ENCODE measurements at regions not wholly inside any gene's neighbourhood (a gene's known extent, or its start where the extent isn't known, plus 50 kb on each side); places are given as distances from the start of the nearest gene placed in this dataset.

- H3K4me3 Mint-ChIP-seq (ENCODE audit: unreplicated experiment): no peak overlapping the region
- no peak for DNase-seq
- POLR2A ChIA-PET: no interaction called here
- no peak for TF ChIP-seq CTCF (IDR thresholded peaks at IDR 0.05; ENCODE audit: insufficient read depth in 1 of 2, low read depth in 1 of 2, low read length in 1 of 2, severe bottlenecking in 1 of 2, unreplicated experiment in 1 of 2)
- CTCF ChIA-PET: no interaction called here
- no TSS peak for BruUV-seq (replicated peaks)
- Histone ChIP-seq H3K4me3 (ENCODE audit: low read depth, low read length) (no peak overlapping the region), H3K27me3 (replicated peaks; ENCODE audit: control insufficient read depth, insufficient read depth, low read length) (no peaks in the 10 kb centered on the region), H3K9me3 (no peaks in the 10 kb centered on the region), H3K4me1 (no peaks in the 10 kb centered on the region), H3K36me3 (ENCODE audit: control insufficient read depth, insufficient read depth, low read length) (no peaks in the 10 kb centered on the region)
- H3K27me3 Mint-ChIP-seq (ENCODE audit: insufficient read depth, unreplicated experiment): peaks cover 2% of the 10 kb centered on the region
- H3K27ac Mint-ChIP-seq (ENCODE audit: unreplicated experiment): no peak overlapping the region
- peaks cover 14% of the 10 kb centered on the region for H3K9me3 Mint-ChIP-seq (ENCODE audit: unreplicated experiment)
- intact Hi-C loops (cut with micrococcal nuclease; ENCODE audit: unreplicated experiment): no loop called here
- H3K36me3 Mint-ChIP-seq (ENCODE audit: insufficient read depth, unreplicated experiment): no peaks in the 10 kb centered on the region
- H3K4me1 Mint-ChIP-seq (ENCODE audit: low read depth, unreplicated experiment): no peaks in the 10 kb centered on the region
Measured at GRCh38 chr2:188645986-188646385, 328.2 kb upstream of the COL3A1 start.

- Histone ChIP-seq H3K4me3 (ENCODE audit: low read depth, low read length) (no peak overlapping the region), H3K27me3 (replicated peaks; ENCODE audit: control insufficient read depth, insufficient read depth, low read length) (no peaks in the 10 kb centered on the region), H3K4me1 (no peaks in the 10 kb centered on the region), H3K36me3 (ENCODE audit: control insufficient read depth, insufficient read depth, low read length) (no peaks in the 10 kb centered on the region), H3K9me3 (no peaks in the 10 kb centered on the region)
- ChIA-PET CTCF (no interaction called here), POLR2A (no interaction called here)
- Mint-ChIP-seq H3K27ac (ENCODE audit: unreplicated experiment) (no peak overlapping the region), H3K27me3 (ENCODE audit: insufficient read depth, unreplicated experiment) (no peaks in the 10 kb centered on the region), H3K36me3 (ENCODE audit: insufficient read depth, unreplicated experiment) (no peaks in the 10 kb centered on the region), H3K9me3 (ENCODE audit: unreplicated experiment) (peaks cover 14% of the 10 kb centered on the region), H3K4me3 (ENCODE audit: unreplicated experiment) (no peak overlapping the region), H3K4me1 (ENCODE audit: low read depth, unreplicated experiment) (no peaks in the 10 kb centered on the region)
- no peak for TF ChIP-seq CTCF (IDR thresholded peaks at IDR 0.05; ENCODE audit: insufficient read depth in 1 of 2, low read depth in 1 of 2, low read length in 1 of 2, severe bottlenecking in 1 of 2, unreplicated experiment in 1 of 2)
- DNase-seq: no peak
- intact Hi-C loops (cut with micrococcal nuclease; ENCODE audit: unreplicated experiment): no loop called here
- BruUV-seq (replicated peaks): no TSS peak
Measured at GRCh38 chr2:188647430-188648070, 326.6 kb upstream of the COL3A1 start.

- H3K27ac Mint-ChIP-seq (ENCODE audit: unreplicated experiment): no peak overlapping the region
- TF ChIP-seq CTCF (IDR thresholded peaks at IDR 0.05; ENCODE audit: insufficient read depth in 1 of 2, low read depth in 1 of 2, low read length in 1 of 2, severe bottlenecking in 1 of 2, unreplicated experiment in 1 of 2): no peak
- CTCF ChIA-PET: no interaction called here
- H3K9me3 ChIP-seq: no peaks in the 10 kb centered on the region
- H3K9me3 Mint-ChIP-seq (ENCODE audit: unreplicated experiment): no peaks in the 10 kb centered on the region
- H3K4me3 ChIP-seq (ENCODE audit: low read depth, low read length): no peak overlapping the region
- H3K27me3 Mint-ChIP-seq (ENCODE audit: insufficient read depth, unreplicated experiment): no peaks in the 10 kb centered on the region
- H3K36me3 ChIP-seq (ENCODE audit: control insufficient read depth, insufficient read depth, low read length): no peaks in the 10 kb centered on the region
- H3K4me3 Mint-ChIP-seq (ENCODE audit: unreplicated experiment): no peak overlapping the region
- no peaks in the 10 kb centered on the region for H3K27me3 ChIP-seq (replicated peaks; ENCODE audit: control insufficient read depth, insufficient read depth, low read length)
- BruUV-seq (replicated peaks): no TSS peak
- POLR2A ChIA-PET: no interaction called here
- H3K36me3 Mint-ChIP-seq (ENCODE audit: insufficient read depth, unreplicated experiment): no peaks in the 10 kb centered on the region
- no peaks in the 10 kb centered on the region for H3K4me1 Mint-ChIP-seq (ENCODE audit: low read depth, unreplicated experiment)
- H3K4me1 ChIP-seq: peaks cover 5% of the 10 kb centered on the region; the same call in 1 of the 2 replicates
- no peak for DNase-seq
- intact Hi-C loops (cut with micrococcal nuclease; ENCODE audit: unreplicated experiment): no loop called here
Measured at GRCh38 chr2:188659656-188660406, 314.3 kb upstream of the COL3A1 start.

Measured in Caco-2 (cell line).